Adrenal gland (tissue), 9 donors: ENCODE measurements at regions not wholly inside any gene's neighbourhood (a gene's known extent, or its start where the extent isn't known, plus 50 kb on each side); places are given as distances from the start of the nearest gene placed in this dataset.
"Not testable (repeated sequence)": the region's sequence is repeated elsewhere in the genome, so short reads cannot be mapped to it uniquely, and the experiment has no call there.

Experiments used
- DNase-seq, 7 donors: peaks; one replicate each; pipeline ENCODE4 v3.0.0-alpha.2; 2019 to 2020
- H3K27ac ChIP-seq, 5 donors: fragments of 200-600 bp; sonication (generic) in 4 of 5; 1 replicate in 3 of 5; 2 replicates in 2 of 5; pipeline versions ENCODE4 v1.5.1 to v1.8.0; 2016 to 2020; ENCODE audit warnings: mild to moderate bottlenecking in 1 of 5
- H3K27me3 ChIP-seq: fragments of 200-600 bp; 2 replicates; pipeline ENCODE4 v1.8.0; 2021
- H3K36me3 ChIP-seq, 2 donors: fragments of 200-600 bp; replicated peaks in 1 of 2; 1 replicate in 1 of 2; 2 replicates in 1 of 2; pipeline versions ENCODE4 v1.5.1 to v1.8.0; 2018 to 2022
- H3K4me1 ChIP-seq, 2 donors: fragments of 200-600 bp; replicated peaks in 1 of 2; 1 replicate in 1 of 2; 2 replicates in 1 of 2; pipeline versions ENCODE4 v1.5.1 to v1.8.0; 2018 to 2021
- H3K4me3 ChIP-seq, 4 donors: fragments of 200-600 bp; sonication (generic) in 3 of 4; one replicate each; pipeline ENCODE4 v1.5.1; 2016 to 2018
- H3K9me3 ChIP-seq, 3 donors: fragments of 200-600 bp; sonication (generic) in 1 of 3; replicated peaks in 1 of 3; 1 replicate in 2 of 3; 2 replicates in 1 of 3; pipeline versions ENCODE4 v1.5.1 to v1.8.0; 2016 to 2021
- POLR2A ChIP-seq, 2 donors: fragments of 450-650 bp; IDR thresholded peaks; one replicate each; pipeline ENCODE4 v1.6.1; 2017; ENCODE audit warnings: antibody characterized with exemption in 2 of 2, mild to moderate bottlenecking in 2 of 2, moderate library complexity in 1 of 2
- WGBS, 4 donors: extraction: QIAGEN DNeasy Blood & Tissue Kit in 2 of 4; methylation state at CpG; one replicate each; pipeline versions ENCODE4 v1.1.5 to v1.1.7; 2013 to 2017; 5-methylcytosine and 5-hydroxymethylcytosine counted together
- intact Hi-C, 2 donors: fragments of 100-400 bp; cut with DNase I; formaldehyde crosslinking; loops; one replicate each; pipeline versions ENCODE4 v1.14.1 to v1.15.0; 2022 to 2023
- TF ChIP-seq, protein P1 (sequence below), 6 experiments: fragments of 450-650 bp in 4 of 6; fragments of 200-600 bp in 2 of 6; sonication (generic) in 1 of 6; IDR thresholded peaks; 1 replicate in 5 of 6; 2 replicates in 1 of 6; pipeline versions ENCODE4 v1.5.1 to v1.8.0; 2016 to 2021; ENCODE audit warnings: antibody characterized with exemption in 6 of 6, mild to moderate bottlenecking in 2 of 6, moderate library complexity in 1 of 6
- donor health status: healthy with polysubstance abuse.
- donor health status: Bipolar disorder and iron deficiency.
- donor health status: DM: yes; HTN: yes; CAD: no.
- donor health status: DM: no; HTN: no; CAD: no.
- donor health status: DM: no; HTN: no; CAD: no.

DNA sequence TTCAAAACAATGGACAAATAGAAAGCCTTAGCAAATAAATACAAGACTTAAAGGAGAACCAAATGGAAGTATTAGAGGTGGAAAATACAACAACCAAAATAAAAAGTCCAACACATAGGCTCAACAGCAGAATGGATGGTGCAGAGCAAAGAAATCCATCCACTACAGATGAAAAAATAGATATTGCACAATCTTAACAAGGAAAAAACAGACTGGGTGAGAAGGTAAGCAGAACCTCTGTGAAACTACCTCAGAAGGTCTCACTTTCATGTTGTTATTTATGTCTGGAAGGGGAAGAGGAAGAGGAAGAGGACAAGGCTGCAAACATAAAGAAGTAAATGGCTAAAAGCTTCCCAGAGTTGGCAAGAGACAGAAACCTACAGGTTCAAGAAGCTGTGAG lies 158.7 kb upstream of the NBPF11 start:
- intact Hi-C loops, result no loop called here
- no peak for DNase-seq
- H3K27me3 ChIP-seq, result peaks cover 57% of the 10 kb centered on the region

DNA sequence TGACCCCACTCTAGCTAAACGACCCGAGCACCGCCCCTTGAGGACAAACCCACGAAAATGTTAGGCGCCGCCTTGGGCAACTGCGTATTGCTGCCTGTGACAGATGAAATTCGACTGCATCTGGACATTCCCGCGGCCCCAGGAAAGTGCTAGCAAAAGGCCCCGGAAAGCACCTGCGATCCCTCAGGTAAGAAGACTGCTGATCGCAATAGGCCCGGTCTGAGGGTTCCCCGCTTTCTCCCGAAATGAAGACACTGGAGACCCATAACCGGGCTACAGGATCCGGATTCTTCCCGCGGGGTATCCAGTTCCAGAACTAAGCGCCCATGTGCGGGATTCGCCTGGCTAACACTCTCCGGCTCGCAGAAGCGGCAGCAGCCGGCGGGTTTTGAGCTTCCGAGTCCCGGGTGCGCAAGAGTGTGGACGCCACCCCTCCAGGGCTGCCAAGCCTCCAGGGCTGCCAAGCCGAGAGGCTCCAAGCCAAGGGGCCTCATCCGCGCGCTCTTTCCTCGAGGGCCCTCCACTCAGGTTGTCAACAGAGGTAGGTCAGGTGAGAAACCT lies 157.9 kb upstream of the NBPF11 start:
- TF ChIP-seq POLR2A (IDR thresholded peaks at IDR 0.05), result no peak
- TF ChIP-seq, protein P1, sequence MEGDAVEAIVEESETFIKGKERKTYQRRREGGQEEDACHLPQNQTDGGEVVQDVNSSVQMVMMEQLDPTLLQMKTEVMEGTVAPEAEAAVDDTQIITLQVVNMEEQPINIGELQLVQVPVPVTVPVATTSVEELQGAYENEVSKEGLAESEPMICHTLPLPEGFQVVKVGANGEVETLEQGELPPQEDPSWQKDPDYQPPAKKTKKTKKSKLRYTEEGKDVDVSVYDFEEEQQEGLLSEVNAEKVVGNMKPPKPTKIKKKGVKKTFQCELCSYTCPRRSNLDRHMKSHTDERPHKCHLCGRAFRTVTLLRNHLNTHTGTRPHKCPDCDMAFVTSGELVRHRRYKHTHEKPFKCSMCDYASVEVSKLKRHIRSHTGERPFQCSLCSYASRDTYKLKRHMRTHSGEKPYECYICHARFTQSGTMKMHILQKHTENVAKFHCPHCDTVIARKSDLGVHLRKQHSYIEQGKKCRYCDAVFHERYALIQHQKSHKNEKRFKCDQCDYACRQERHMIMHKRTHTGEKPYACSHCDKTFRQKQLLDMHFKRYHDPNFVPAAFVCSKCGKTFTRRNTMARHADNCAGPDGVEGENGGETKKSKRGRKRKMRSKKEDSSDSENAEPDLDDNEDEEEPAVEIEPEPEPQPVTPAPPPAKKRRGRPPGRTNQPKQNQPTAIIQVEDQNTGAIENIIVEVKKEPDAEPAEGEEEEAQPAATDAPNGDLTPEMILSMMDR (IDR thresholded peaks at IDR 0.05), result no peak
- Histone ChIP-seq H3K4me3 (no peak overlapping the region), H3K9me3 (no peaks in the 10 kb centered on the region), H3K36me3 (no peaks in the 10 kb centered on the region), H3K27ac (no peak overlapping the region), H3K4me1 (no peaks in the 10 kb centered on the region), H3K27me3 (peaks cover 49% of the 10 kb centered on the region)
- WGBS, 4 donors, result 6 to 19% (median 13%) methylated on average over 6 to 37 of the region's 37 CpGs
- intact Hi-C loops, result no loop called here
- no peak for DNase-seq

More for the DNA sequence above, 158.7 kb upstream of the NBPF11 start:
- H3K9me3 ChIP-seq, result no peaks in the 10 kb centered on the region
- no peak overlapping the region for H3K27ac ChIP-seq
- TF ChIP-seq, protein P1 (IDR thresholded peaks at IDR 0.05), result no peak
- TF ChIP-seq POLR2A (IDR thresholded peaks at IDR 0.05), result no peak
- H3K4me3 ChIP-seq, result no peak overlapping the region
- H3K36me3 ChIP-seq, result no peaks in the 10 kb centered on the region
- no peaks in the 10 kb centered on the region for H3K4me1 ChIP-seq

DNA sequence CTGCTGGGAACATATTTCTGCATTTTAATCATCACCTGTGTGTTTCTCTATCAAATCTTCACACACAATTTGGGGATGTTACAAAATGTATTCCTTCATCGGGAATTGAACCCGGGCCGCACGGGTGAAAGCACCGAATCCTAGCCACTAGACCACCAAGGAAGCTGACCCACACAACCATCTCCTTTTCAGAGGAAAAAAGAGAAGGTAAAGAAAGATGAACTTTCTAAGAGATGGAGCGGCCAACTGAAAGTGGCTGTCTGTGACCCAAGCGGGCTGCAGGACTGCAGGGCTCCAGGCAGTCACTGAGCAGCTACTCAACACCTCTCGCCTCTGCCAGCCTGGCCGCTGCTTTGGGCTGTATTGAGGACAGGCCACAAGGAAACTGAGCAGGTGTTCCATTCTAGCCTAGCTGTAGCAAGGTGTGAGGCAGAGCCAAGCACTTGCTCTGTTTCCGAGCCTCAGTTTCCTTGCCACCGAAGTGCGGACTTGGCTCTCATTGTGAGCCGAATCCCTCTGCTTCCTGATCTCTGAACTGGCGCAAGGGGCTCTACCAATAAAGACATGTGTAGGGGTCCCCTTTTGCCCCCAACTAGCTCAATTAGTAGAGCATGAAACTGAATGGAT lies 156.9 kb upstream of the NBPF11 start:
- H3K9me3 ChIP-seq, result no peaks in the 10 kb centered on the region
- H3K4me3 ChIP-seq, result no peak overlapping the region
- 22 to 37% (median 29%) methylated on average over 10 to 14 of the region's 14 CpGs for whole genome bisulfite sequencing, 4 donors
- H3K4me1 ChIP-seq, result no peaks in the 10 kb centered on the region
- TF ChIP-seq, protein P1 (IDR thresholded peaks at IDR 0.05), result no peak
- TF ChIP-seq POLR2A (IDR thresholded peaks at IDR 0.05), result no peak
- H3K27me3 ChIP-seq, result peaks cover 52% of the 10 kb centered on the region
- no peak for DNase-seq
- no peaks in the 10 kb centered on the region for H3K36me3 ChIP-seq
- intact Hi-C loops, result no loop called here
- H3K27ac ChIP-seq, result no peak overlapping the region

DNA sequence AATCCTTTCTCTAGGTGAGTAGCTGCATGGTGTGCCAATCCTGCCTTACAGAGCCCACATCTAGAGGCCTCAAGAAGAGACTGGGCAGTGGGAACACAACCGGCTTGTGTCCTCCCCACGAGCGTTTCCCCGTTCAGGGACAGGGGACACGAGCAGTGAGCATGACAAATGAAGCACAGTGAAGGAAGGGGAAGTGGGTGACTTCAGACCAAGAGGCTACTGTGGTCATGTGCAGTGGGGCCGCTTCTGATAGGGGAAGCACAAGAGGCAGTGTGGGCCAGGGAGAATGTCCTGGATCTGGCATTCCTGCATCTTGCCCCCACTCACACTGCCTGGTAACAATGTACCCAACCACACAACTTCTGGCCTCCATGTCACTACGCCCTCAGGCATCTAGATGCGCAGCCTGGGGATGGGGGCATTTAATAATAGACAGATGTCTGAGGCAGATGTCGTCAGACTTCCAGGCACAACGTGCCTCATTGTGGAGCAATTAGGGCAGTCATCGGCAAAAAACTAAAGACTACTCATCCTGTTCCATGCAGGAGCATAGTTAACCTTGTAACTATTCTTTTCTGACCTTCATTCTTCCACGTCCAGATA lies 155.6 kb upstream of the NBPF11 start:
- Histone ChIP-seq H3K36me3 (no peaks in the 10 kb centered on the region), H3K4me1 (no peaks in the 10 kb centered on the region), H3K9me3 (no peaks in the 10 kb centered on the region), H3K27me3 (peaks cover 54% of the 10 kb centered on the region), H3K4me3 (no peak overlapping the region), H3K27ac (no peak overlapping the region)
- TF ChIP-seq, protein P1 (IDR thresholded peaks at IDR 0.05), result no peak
- no peak for TF ChIP-seq POLR2A (IDR thresholded peaks at IDR 0.05)
- 64 to 76% (median 70%) methylated on average over 12 of the region's 12 CpGs for WGBS, 4 donors
- intact Hi-C loops, result no loop called here
- DNase-seq, result peak in 4 of 7 donors; percentile 21 to 28 (median 24)

DNA sequence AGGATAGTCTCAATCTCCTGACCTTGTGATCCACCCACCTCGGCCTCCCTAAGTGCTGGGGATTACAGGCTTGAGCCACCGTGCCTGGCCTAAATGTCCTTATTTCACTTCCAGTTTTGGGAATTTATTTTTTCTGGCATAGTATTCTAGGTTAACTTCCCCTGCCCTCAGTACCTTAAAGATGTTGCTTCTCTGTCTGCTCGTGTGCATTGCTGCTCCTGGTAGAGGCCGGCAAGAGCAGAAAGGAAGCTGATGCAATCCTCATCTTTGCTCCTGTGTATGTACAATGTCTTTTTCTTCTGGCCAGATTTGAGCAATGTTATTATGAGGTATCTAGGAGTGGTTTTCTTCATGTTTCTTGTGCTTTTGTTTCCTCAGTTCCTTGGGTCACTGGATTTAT lies 152.9 kb upstream of the NBPF11 start:
- intact Hi-C loops, DNase-seq, H3K9me3 ChIP-seq, H3K4me3 ChIP-seq, H3K4me1 ChIP-seq, H3K27ac ChIP-seq, H3K36me3 ChIP-seq: not testable (repeated sequence)
- peaks cover 42% of the 10 kb centered on the region for H3K27me3 ChIP-seq
- 56 to 69% (median 64%) methylated on average over 4 of the region's 4 CpGs for WGBS, 4 donors

DNA sequence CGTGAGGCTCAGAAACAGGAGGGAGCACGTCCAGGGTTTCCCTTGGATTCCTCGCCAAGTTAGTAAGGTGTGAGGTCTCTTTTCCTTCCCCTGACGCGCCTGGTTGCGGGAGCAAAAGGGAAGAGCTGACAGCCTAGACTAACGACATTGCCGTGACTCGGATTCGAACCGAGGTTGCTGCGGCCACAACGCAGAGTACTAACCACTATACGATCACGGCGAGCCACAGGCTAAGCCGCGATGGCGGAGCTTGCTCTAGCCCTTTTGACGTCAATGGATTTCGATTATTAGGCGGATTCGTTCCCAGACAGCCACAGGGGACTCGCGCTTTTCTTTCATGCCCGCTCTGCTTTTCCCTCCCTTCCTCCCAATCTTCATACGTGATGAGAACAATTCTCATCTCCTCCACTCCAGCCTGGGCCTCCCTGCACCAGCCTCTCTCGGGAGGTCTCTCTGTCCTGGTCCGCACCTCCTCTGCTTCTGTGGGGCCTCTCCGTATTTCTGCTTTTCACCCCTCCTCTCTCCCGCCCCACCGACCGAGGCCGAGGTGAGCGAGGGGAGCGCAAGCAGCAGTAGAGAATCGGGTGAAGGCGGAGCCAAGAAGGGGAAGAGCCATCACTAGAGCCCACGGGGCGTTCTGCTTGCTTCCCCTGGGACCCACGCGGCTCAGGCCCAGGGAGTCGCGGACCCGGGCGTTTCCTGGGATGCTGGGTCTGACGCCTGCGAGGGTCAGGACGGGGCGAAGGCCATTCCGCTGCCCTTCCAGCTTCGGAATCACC lies 150.7 kb upstream of the NBPF11 start:
- H3K4me1 ChIP-seq, intact Hi-C loops, H3K9me3 ChIP-seq, H3K27ac ChIP-seq, H3K36me3 ChIP-seq: not testable (repeated sequence)
- 5 to 7% methylated on average over 10 to 17 of the region's 52 CpGs; no CpG with 5 or more reads in 2 of the 4 donors for WGBS, 4 donors
- H3K27me3 ChIP-seq, result peaks cover 22% of the 10 kb centered on the region
- H3K4me3 ChIP-seq, result peak overlapping the region in 1 of 4 donors; percentile 33
- DNase-seq, result peak in 4 of 7 donors; percentile 25 to 88 (median 42)
